ENCODE measurements at regions not wholly inside any gene's neighbourhood (a gene's known extent, or its start where the extent isn't known, plus 50 kb on each side); places are given as distances from the start of the nearest gene placed in this dataset.

DNA sequence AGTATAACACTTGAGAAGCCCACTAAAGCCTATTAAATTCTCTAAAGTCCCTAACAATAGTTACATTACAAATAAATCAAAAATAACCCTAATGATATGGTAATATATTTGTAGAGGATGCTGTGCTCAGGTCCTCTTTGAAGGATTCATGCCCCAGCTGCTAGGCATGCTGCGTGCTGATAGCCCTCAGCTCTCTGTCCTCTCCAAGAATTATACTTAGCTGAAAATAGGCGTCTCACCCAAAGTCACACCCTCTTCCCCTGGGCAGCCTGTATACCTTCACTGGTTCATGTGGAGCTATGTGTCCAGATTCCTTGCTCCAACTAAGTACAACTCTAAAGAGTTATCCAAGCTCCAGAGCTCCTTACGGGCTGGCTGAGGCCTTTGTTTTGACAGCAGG, 312.5 kb upstream of the ZNF385D start:
- no peak for ATAC-seq
- no peak for FAIRE-seq
- WGBS (ENCODE audit: missing lambda C conversion rate) = 0% methylated on average over 3 of the region's 3 CpGs
- no peak for DNase-seq (ENCODE audit: low read depth in 1 of 2, low spot score in 1 of 2)
- ChIA-PET CTCF (no interaction called here), POLR2A (no interaction called here)
- Histone ChIP-seq H3K4me3 (no peak overlapping the region), H3K4me1 (no peaks in the 10 kb centered on the region), H3K27ac (no peak overlapping the region), H3K9me3 (no peaks in the 10 kb centered on the region), H3K4me2 (no peak overlapping the region)
- no peak for TF ChIP-seq MAFK (IDR thresholded peaks at IDR 0.05; ENCODE audit: partially characterized antibody)
- no peak for TF ChIP-seq ZC3H11A (IDR thresholded peaks at IDR 0.05)
- TF ChIP-seq BHLHE40 (IDR thresholded peaks at IDR 0.05; ENCODE audit: low read depth, low read length) = no peak
- no peak for TF ChIP-seq NPAS2 (CRISPR knock-in tag; IDR thresholded peaks at IDR 0.05; ENCODE audit: borderline replicate concordance)
- TF ChIP-seq, protein P1, sequence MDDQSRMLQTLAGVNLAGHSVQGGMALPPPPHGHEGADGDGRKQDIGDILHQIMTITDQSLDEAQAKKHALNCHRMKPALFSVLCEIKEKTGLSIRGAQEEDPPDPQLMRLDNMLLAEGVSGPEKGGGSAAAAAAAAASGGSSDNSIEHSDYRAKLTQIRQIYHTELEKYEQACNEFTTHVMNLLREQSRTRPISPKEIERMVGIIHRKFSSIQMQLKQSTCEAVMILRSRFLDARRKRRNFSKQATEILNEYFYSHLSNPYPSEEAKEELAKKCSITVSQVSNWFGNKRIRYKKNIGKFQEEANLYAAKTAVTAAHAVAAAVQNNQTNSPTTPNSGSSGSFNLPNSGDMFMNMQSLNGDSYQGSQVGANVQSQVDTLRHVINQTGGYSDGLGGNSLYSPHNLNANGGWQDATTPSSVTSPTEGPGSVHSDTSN (IDR thresholded peaks at IDR 0.05) = no peak

DNA sequence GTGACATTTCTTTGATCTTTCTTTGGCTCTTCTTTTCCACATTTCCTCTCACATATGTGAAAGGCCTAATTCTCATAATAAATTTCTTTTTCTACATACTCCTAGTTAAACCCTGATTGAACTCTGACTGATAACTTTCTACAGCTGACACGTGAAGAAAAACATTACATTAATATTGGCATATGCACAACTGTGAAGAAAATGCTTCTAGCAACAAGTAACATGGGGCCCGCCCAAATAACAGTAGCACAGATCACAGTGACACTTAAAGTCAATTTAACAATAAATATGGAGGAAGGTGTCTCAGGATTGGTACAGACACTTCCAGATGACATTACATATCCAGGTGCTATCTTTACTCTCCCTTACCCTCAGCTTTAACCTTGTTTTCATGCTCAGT, 317.6 kb upstream of the ZNF385D start:
- DNase-seq (ENCODE audit: low read depth in 1 of 2, low spot score in 1 of 2) (no peak), ATAC-seq (no peak), FAIRE-seq (no peak)
- TF ChIP-seq POLR2AphosphoS2 (conservative IDR thresholded peaks at IDR 0.05; ENCODE audit: low read length) (no peak), CBX2 (IDR thresholded peaks at IDR 0.05; ENCODE audit: borderline replicate concordance, low read depth) (no peak), EP300 (IDR thresholded peaks at IDR 0.05) (no peak), HOXB13 (CRISPR knock-in tag; IDR thresholded peaks at IDR 0.05; ENCODE audit: low read depth) (no peak), CHD4 (IDR thresholded peaks at IDR 0.05; ENCODE audit: borderline replicate concordance) (no peak), FOSB (CRISPR knock-in tag; IDR thresholded peaks at IDR 0.05) (no peak), HOXB5 (CRISPR knock-in tag; IDR thresholded peaks at IDR 0.05) (no peak), MAZ (IDR thresholded peaks at IDR 0.05; ENCODE audit: borderline replicate concordance, low read depth, low read length) (no peak), TP53 (CRISPR knock-in tag; IDR thresholded peaks at IDR 0.05) (no peak), ZC3H11A (IDR thresholded peaks at IDR 0.05) (no peak), JUN (IDR thresholded peaks at IDR 0.05) (no peak), MAFK (IDR thresholded peaks at IDR 0.05; ENCODE audit: partially characterized antibody) (no peak), NFE2L2 (conservative IDR thresholded peaks at IDR 0.05; ENCODE audit: low read length) (no peak), ZFP36 (IDR thresholded peaks at IDR 0.05; ENCODE audit: borderline replicate concordance, partially characterized antibody) (no peak), TFCP2L1 (CRISPR knock-in tag; IDR thresholded peaks at IDR 0.05) (no peak), PHF8 (IDR thresholded peaks at IDR 0.05; ENCODE audit: borderline replicate concordance, low read depth) (no peak)
- TF ChIP-seq, protein P2, sequence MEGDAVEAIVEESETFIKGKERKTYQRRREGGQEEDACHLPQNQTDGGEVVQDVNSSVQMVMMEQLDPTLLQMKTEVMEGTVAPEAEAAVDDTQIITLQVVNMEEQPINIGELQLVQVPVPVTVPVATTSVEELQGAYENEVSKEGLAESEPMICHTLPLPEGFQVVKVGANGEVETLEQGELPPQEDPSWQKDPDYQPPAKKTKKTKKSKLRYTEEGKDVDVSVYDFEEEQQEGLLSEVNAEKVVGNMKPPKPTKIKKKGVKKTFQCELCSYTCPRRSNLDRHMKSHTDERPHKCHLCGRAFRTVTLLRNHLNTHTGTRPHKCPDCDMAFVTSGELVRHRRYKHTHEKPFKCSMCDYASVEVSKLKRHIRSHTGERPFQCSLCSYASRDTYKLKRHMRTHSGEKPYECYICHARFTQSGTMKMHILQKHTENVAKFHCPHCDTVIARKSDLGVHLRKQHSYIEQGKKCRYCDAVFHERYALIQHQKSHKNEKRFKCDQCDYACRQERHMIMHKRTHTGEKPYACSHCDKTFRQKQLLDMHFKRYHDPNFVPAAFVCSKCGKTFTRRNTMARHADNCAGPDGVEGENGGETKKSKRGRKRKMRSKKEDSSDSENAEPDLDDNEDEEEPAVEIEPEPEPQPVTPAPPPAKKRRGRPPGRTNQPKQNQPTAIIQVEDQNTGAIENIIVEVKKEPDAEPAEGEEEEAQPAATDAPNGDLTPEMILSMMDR (IDR thresholded peaks at IDR 0.05) = no peak
- TF ChIP-seq, protein P3, sequence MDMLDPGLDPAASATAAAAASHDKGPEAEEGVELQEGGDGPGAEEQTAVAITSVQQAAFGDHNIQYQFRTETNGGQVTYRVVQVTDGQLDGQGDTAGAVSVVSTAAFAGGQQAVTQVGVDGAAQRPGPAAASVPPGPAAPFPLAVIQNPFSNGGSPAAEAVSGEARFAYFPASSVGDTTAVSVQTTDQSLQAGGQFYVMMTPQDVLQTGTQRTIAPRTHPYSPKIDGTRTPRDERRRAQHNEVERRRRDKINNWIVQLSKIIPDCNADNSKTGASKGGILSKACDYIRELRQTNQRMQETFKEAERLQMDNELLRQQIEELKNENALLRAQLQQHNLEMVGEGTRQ (IDR thresholded peaks at IDR 0.05) = no peak
- TF ChIP-seq, protein P4, sequence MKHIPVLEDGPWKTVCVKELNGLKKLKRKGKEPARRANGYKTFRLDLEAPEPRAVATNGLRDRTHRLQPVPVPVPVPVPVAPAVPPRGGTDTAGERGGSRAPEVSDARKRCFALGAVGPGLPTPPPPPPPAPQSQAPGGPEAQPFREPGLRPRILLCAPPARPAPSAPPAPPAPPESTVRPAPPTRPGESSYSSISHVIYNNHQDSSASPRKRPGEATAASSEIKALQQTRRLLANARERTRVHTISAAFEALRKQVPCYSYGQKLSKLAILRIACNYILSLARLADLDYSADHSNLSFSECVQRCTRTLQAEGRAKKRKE (CRISPR knock-in tag; IDR thresholded peaks at IDR 0.05; ENCODE audit: low read depth) = no peak
- H3K4me2 ChIP-seq = no peak overlapping the region
- H3K4me1 ChIP-seq = no peaks in the 10 kb centered on the region
- CTCF ChIA-PET = no interaction called here
- POLR2A ChIA-PET = no interaction called here
- H3K4me3 ChIP-seq = no peak overlapping the region
- WGBS (ENCODE audit: missing lambda C conversion rate) = 2% methylated on average over 2 of the region's 2 CpGs
- H3K27ac ChIP-seq = no peak overlapping the region
- H3K9me3 ChIP-seq = no peaks in the 10 kb centered on the region
